ENCODE measurements at regions not wholly inside any gene's neighbourhood (a gene's known extent, or its start where the extent isn't known, plus 50 kb on each side); places are given as distances from the start of the nearest gene placed in this dataset.

- TF ChIP-seq POLR2A (IDR thresholded peaks at IDR 0.05) = no peak
- TF ChIP-seq CTCF (IDR thresholded peaks at IDR 0.05) = no peak
- no peak for TF ChIP-seq POLR2AphosphoS5 (IDR thresholded peaks at IDR 0.05; ENCODE audit: insufficient read depth in 1 of 2, low read depth in 1 of 2)
These were observed 271.6 kb upstream of the PLEKHG7 start for GRCh38 chr12:92431146-92431545.
